Omental fat pad (tissue), 3 donors: ENCODE measurements at regions not wholly inside any gene's neighbourhood (a gene's known extent, or its start where the extent isn't known, plus 50 kb on each side); places are given as distances from the start of the nearest gene placed in this dataset.

Source experiments
- ATAC-seq: fragments of 150-250 bp; one replicate; pipeline ENCODE4 v1.9.1; 2016; ENCODE audit warnings: mild to moderate bottlenecking, moderate library complexity; ENCODE audit not compliant: low FRiP score
- DNase-seq: peaks from one replicate; pipeline ENCODE4 v3.0.0-alpha.2; 2019; ENCODE audit warnings: low spot score
- CTCF ChIP-seq, 3 donors: fragments of 450-650 bp; IDR thresholded peaks; one replicate each; pipeline ENCODE4 v1.5.1; 2016 to 2017; ENCODE audit warnings: antibody characterized with exemption in 3 of 3, mild to moderate bottlenecking in 3 of 3, moderate library complexity in 2 of 3

DNA sequence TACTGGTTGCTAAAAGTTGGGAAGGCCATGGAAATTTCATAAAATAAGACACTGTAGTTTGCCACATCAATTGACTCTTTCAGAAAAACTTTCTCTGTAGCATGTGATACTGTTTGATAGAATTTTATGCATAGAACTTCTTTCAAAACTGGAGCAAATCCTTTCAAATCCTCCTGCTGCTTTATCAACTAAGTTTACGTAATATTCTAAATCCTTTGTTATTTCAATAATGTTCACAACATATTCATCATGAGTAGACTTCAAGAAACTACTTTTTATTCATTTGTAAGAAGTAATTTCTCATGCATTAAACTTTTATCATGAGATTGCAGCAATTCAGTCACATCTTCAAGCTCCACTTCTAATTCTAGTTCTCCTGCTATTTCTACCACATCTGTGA, 199.3 kb downstream of the PCDH18 start:
- TF ChIP-seq CTCF (IDR thresholded peaks at IDR 0.05) = no peak
- ATAC-seq = no peak
- DNase-seq = no peak

GRCh38 chr4:137312257-137312656, 220.0 kb downstream of the PCDH18 start:
- DNase-seq (no peak), ATAC-seq (no peak)
- no peak for TF ChIP-seq CTCF (IDR thresholded peaks at IDR 0.05)

DNA sequence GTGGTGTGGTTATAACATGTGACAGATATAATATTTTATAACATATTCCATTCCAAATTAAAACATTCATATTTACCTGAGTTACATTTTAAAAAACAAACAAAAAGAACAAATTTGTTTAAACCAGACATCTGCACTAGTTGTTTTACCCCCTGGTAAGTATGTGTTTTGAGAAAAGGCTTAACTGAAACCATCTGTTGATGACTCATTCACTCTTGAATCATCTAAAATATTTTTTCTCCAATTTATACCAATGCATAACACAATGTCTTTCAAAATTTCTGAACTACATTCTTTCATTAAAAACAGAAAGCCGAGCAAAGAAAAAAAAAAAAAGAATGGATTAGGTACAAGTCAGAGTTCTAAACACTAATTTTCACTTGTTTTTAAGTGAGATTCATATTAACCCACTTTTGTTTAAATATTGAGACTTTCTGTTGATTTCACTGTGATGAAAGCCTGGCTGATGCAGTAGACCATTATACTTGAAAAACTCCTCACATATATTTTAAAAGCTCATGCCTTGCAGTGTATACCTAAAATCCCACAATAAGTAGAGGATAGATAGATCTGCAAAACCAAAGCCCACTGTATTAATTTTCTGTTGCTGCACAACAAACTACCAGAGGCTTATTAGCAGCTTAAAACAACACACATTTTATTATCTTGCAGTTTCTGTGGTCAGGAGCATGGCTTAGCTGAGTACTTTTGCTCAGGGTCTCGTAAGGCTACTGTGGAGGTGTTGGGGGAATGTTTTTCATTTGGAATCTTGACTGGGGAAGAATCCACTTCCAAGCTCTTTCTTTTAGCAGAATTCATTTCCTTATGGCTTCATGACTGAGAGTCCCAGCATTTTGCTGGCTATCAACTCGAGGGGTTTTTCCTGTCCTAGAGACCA, 221.5 kb downstream of the PCDH18 start:
- no peak for DNase-seq
- ATAC-seq = peak; percentile 78
- TF ChIP-seq CTCF (IDR thresholded peaks at IDR 0.05) = no peak

DNA sequence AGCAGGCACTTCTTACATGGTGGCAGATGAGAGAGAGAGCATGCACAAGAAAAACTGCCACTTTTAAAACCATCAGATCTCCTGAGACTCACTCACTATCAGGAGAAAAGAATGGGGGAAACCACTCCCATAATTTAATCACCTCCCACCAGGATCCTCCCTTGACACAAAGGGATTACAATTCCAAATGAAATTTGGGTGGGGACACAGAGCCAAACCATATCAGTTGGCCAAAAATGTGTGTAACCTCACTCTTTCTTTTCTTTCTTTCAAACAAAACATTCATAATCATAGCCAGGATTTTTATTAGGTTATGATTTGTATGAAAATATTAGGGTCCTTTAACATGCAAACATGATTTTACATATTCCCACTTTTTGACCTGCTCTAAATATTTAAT, 222.1 kb downstream of the PCDH18 start:
- ATAC-seq (no peak), DNase-seq (no peak)

GRCh38 chr4:137309424-137309823, 222.9 kb downstream of the PCDH18 start:
- no peak for TF ChIP-seq CTCF (IDR thresholded peaks at IDR 0.05)
- no peak for ATAC-seq
- DNase-seq = no peak

More for the DNA sequence above, 222.1 kb downstream of the PCDH18 start:
- no peak for TF ChIP-seq CTCF (IDR thresholded peaks at IDR 0.05)

GRCh38 chr4:137307806-137308205, 224.5 kb downstream of the PCDH18 start:
- no peak for DNase-seq
- ATAC-seq = peak; percentile 26
- no peak for TF ChIP-seq CTCF (IDR thresholded peaks at IDR 0.05)

GRCh38 chr4:137300776-137301175, 231.5 kb downstream of the PCDH18 start:
- TF ChIP-seq CTCF (IDR thresholded peaks at IDR 0.05) = no peak
- ATAC-seq (no peak), DNase-seq (no peak)
